Retinal pigment epithelial cell (primary cell): ENCODE measurements at regions not wholly inside any gene's neighbourhood (a gene's known extent, or its start where the extent isn't known, plus 50 kb on each side); places are given as distances from the start of the nearest gene placed in this dataset.

Experiments
- DNase-seq: peaks from one replicate; pipeline ENCODE4 v3.0.0-alpha.2; 2010; ENCODE audit warnings: low read depth
- H3K4me3 ChIP-seq: 2 replicates; pipeline ENCODE4 v1.5.1; 2011; ENCODE audit warnings: mild to moderate bottlenecking, low read length, control low read depth, moderate library complexity
- TF ChIP-seq, protein P1 (sequence below): conservative IDR thresholded peaks from 2 replicates; pipeline ENCODE4 v1.5.1; 2011; ENCODE audit warnings: low read depth, low read length, control low read depth, inconsistent platforms

- no peak overlapping the region for H3K4me3 ChIP-seq
- TF ChIP-seq, protein P1, sequence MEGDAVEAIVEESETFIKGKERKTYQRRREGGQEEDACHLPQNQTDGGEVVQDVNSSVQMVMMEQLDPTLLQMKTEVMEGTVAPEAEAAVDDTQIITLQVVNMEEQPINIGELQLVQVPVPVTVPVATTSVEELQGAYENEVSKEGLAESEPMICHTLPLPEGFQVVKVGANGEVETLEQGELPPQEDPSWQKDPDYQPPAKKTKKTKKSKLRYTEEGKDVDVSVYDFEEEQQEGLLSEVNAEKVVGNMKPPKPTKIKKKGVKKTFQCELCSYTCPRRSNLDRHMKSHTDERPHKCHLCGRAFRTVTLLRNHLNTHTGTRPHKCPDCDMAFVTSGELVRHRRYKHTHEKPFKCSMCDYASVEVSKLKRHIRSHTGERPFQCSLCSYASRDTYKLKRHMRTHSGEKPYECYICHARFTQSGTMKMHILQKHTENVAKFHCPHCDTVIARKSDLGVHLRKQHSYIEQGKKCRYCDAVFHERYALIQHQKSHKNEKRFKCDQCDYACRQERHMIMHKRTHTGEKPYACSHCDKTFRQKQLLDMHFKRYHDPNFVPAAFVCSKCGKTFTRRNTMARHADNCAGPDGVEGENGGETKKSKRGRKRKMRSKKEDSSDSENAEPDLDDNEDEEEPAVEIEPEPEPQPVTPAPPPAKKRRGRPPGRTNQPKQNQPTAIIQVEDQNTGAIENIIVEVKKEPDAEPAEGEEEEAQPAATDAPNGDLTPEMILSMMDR = no peak
- DNase-seq = no peak
These were observed 789.6 kb downstream of the TBC1D22A start for GRCh38 chr22:47552024-47552423.

DNA sequence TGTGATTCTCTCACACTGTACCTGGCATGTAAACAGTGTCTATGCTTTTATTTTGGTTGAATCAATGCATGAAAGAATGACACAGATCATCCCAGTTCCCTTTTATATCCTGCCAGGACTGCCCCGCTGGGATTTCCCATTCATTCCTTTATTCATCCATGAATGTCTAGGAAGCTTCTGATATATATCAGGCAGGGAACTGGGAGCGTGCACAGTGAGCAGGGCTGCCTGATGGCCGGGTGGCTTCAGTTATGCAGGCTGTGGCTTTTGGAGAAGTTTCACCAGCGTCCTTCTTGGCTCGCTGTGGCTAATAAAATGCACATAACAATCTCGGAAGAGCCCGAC lies 789.0 kb downstream of the TBC1D22A start:
- H3K4me3 ChIP-seq = no peak overlapping the region
- no peak for DNase-seq
- TF ChIP-seq, protein P1 = no peak

DNA sequence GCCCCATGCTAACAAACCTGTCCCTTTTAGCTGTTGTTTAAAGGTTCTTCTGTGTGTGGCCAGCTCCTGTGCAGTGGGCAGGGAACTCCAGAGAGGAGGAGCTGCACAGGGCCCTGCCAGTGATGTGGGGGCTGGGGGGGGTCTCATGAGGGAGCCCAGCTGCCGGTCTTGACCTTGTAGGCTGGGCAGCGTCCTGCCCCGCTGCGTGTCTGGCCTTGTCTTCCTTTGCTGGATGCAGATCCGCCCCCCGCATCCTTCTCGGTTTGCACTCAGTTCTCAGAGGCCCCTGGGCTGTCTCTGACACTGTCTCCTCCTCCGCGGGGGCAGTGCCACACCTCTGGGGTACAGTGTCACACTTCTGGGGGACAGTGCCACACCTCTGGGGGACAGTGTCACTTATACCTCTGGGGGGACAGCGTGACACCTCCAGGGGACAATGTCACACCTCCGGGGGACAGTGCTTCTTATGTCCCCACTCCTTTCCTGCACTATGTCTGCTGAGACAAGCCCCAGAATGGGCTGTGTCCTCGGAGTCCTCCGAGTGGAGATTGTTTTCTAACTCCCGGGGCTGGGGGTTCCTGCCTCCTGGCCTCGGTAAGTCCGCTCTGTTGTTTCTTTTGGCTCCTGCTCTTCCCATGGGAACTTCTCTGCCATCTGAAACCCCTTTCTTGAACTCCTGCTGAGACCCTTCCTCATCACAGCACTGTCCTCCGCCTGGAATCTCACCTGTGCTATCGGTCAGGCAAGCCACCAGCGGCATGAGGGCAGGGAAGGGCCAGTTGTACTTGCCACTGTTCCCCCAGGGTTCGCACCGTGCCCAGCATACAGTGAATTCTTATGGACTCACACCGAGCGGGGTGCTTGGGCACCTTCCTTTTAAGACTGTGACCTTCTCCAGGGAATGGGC lies 788.3 kb downstream of the TBC1D22A start:
- TF ChIP-seq, protein P1 = no peak
- no peak for DNase-seq
- H3K4me3 ChIP-seq = no peak overlapping the region

- DNase-seq = no peak
- TF ChIP-seq, protein P1 = no peak
- no peak overlapping the region for H3K4me3 ChIP-seq
These were observed 787.4 kb downstream of the TBC1D22A start for GRCh38 chr22:47549741-47550340.

GRCh38 chr22:47548953-47549740 lies 786.7 kb downstream of the TBC1D22A start:
- DNase-seq = no peak
- H3K4me3 ChIP-seq = no peak overlapping the region
- TF ChIP-seq, protein P1 = no peak

DNA sequence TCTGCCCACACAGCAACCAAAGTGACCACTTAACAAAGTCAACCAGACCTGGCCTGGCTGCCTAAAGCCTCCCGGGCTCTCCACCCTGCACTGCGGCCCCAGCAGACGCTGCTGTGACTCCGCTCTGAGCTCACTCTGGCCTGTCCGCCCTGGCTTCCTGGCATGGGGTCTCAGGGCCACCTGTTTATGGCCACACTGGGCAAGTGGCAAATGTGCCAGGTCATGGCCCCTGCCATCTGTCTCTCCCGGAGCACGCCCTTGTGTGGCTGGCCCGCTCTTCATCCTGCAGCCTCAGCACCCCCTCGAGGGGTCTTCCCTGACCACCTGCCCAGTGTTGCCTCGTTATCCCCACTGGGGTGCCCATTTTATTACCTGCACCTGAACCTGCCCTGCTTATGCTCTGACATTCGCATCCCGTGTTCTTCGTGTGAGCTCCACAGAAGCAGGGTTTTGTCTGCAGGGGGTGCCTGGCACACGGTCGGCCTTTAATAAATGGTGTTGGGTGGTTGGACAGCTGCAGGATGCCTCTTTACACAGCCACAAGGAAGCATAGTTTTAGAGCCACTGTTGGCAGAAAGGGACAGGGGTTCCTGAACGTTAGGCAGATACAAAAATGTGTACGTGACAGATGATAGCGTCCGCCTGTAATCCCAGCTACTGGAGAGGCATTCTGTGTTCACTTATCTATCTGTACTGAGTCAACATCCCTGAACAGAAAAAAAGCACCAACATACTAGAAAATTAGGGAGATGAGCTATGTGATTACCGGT lies 785.6 kb downstream of the TBC1D22A start:
- H3K4me3 ChIP-seq = no peak overlapping the region
- TF ChIP-seq, protein P1 = no peak
- DNase-seq = no peak
